Mucosa of gallbladder (tissue), 1 donor: ENCODE measurements at regions not wholly inside any gene's neighbourhood (a gene's known extent, or its start where the extent isn't known, plus 50 kb on each side); places are given as distances from the start of the nearest gene placed in this dataset.
"Not testable (repeated sequence)": the region's sequence is repeated elsewhere in the genome, so short reads cannot be mapped to it uniquely, and the experiment has no call there.

ENCODE experiments used
- DNase-seq: peaks from one replicate; pipeline ENCODE4 v3.0.0-alpha.2; 2020; ENCODE audit warnings: low spot score
- donor health status: DM: no; HTN: no; CAD: no.

GRCh38 chr7:91771921-91772815 lies 108.3 kb downstream of the MTERF1 start:
- DNase-seq, result no peak

DNA sequence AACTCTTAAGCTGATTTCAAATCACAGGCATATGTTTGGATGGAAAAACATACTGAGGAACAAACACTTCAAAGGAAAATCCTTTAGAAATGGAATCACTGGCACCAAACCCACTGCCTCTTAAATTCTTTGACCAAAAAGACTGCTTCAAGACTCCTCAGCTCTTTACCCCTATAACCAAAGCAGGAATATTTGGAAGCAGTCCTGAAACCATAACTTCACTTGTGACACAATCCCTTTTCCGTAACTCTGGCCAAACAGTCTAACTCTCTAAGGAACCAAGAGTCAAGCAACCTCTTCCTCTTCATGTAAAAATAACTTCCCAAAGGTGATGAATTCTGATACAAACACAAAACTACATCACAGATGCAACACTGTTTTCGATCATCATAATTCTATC lies 104.3 kb downstream of the MTERF1 start:
- no peak for DNase-seq

DNA sequence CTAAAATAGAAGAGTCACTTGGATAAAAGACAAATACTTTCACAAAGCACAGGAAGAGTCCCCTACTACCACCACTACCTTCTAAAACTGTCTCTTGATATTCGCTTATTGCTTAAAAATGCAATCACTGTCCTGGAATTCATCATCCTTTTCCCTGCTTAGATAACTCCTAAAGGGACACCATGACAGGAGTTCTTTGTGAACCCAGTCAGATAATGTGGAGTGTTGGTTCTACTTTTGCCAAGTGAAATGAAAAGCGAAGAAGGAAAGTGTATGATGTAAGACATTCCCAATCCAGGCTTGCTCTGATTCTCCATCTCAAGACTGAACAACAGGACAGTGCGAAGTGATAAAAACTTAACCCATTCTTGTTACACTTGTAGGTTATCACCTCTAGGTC lies 103.0 kb downstream of the MTERF1 start:
- DNase-seq, result no peak

DNA sequence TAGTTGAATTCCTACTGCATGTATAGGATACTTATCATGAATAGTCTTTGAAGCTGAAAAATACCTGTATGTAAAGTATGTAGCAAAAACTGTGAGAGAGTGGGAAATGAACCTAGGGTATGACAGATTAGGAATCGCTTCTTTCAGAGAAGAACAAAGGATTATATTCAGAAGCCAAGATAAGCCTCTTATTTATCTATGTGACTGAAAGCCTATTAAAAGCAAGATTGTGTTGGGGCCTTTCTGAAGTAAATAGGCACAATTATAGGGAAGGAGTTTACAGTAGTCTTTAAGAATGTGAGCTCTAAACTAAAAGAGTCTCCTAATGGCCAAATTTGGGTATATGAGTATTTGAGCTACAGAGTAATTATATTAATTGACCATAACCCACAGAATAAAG lies 102.1 kb downstream of the MTERF1 start:
- DNase-seq, result no peak

DNA sequence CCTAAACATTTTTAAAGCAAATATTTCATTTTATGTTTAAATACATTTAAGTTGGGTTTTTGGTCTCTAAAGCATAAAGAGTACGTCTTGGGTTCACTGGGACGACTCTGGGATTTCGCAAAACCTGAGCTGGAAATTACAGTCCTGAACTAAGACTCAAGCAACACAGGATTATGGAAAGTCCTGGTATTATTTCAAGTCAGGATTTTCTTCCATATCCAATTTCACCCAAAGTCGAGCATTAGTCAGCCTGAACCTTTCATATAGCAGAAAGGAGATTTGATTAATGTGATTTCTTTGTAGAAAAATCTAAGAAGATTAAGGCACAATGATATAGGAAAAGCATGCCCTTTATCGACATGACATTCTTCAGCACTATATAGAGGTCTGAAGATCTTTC lies 100.0 kb downstream of the MTERF1 start:
- DNase-seq, result no peak

GRCh38 chr7:91784469-91784868 lies 96.0 kb downstream of the MTERF1 start:
- no peak for DNase-seq

DNA sequence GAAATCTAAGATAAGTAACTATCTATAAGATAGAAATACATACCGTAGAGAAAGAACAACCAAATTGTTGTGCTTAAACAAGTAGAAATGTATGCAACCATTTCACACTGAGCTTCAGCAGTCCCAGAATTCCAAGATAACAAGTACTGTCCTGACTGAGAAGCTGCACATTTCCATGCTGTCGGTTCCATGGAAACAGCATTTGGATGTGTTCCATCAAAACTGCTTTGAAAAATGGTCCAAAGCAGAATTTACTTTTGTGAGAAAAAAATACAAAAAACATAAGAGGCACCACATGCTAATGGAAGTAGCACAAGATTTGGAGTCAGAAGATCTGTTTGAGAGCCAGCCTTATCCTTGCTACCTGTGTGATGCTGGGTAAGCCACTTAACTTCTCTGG lies 92.6 kb downstream of the MTERF1 start:
- DNase-seq, result no peak

- DNase-seq, result no peak
Observed at GRCh38 chr7:91789086-91789485, 91.4 kb downstream of the MTERF1 start.

GRCh38 chr7:91789558-91789957 lies 90.9 kb downstream of the MTERF1 start:
- no peak for DNase-seq

GRCh38 chr7:91790646-91791045 lies 89.9 kb downstream of the MTERF1 start:
- DNase-seq, result not testable (repeated sequence)

GRCh38 chr7:91796122-91796521 lies 84.4 kb downstream of the MTERF1 start:
- DNase-seq, result no peak

- DNase-seq, result no peak
Observed at GRCh38 chr7:91798425-91798824, 82.1 kb downstream of the MTERF1 start.

GRCh38 chr7:91800389-91800788 lies 80.1 kb downstream of the MTERF1 start:
- DNase-seq, result no peak

GRCh38 chr7:91801331-91801983 lies 79.0 kb downstream of the MTERF1 start:
- no peak for DNase-seq

DNA sequence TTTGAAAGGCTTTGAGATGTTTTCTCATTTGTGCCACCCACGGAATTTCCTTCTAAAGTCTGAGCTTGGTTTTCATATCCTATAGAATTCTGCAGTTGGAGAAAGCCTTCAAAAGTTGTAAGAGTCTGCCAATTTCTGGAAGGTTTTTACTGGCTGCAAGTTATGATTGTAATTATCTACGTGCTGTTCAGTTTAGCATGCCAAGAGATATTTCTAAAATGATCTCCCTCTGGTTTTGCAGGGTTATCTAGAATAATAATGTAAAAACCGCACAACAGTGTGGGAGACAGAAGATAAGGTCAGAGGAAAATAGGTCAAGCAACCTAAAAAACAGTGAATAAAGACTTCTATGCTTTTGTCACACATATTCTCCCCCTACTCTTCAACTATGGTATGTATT lies 69.3 kb downstream of the MTERF1 start:
- DNase-seq, result no peak

- DNase-seq, result no peak
Observed at GRCh38 chr7:91811641-91812040, 68.9 kb downstream of the MTERF1 start.

DNA sequence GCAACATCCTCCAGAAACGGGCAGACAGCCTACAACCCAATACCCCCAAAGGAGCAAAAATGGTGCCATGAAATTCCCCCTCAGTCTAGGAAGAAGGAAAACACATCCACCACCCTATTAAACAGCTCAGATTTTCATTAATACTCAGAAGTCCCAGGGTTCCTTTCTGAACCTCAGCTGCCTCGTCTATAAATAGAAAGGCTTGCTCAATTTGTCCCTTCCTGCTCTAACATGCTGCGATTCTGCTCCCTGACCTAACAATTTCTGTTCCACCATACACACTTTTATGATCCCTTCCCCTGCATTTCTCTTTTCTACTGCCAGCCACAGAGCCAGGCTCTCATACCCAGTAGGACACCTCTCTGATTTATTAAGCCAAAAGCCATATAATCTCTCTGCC lies 68.1 kb downstream of the MTERF1 start:
- no peak for DNase-seq

DNA sequence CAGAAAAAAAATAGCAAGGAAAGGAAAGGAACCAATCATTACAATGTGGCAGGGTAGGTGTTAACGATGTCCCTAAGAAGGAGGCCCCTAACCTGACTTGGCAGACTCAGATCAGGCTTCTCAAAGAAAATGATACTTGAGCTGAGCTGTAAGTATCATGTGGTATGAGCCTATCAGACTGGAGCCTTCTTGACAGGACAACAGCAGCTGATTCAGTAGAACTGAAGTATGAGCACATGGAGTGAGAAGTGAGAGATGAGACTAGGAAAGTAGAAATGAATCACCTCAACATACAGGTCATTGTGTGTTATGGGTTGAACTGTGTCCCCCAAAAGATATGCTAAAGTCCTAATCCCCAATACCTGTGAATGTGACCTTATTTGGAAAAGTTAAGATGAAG lies 66.3 kb downstream of the MTERF1 start:
- no peak for DNase-seq
